HCT116 (cell line): ENCODE measurements at regions not wholly inside any gene's neighbourhood (a gene's known extent, or its start where the extent isn't known, plus 50 kb on each side); places are given as distances from the start of the nearest gene placed in this dataset.

Source experiments
- ATAC-seq: fragments of 200-7000 bp; cut with Tn5 transposase; 2 replicates; pipeline ENCODE4 v1.9.1; 2020; ENCODE audit warnings: mild to moderate bottlenecking, moderate library complexity
- BruUV-seq: library from RNA; stranded (reverse); fragments of 400-500 nt; replicated peaks from 2 replicates; lab custom pipeline; 2021; lab: Mats Ljungman, UMichigan
- CTCF ChIA-PET: fragments of 300-600 bp; sonication (Branson Sonifier 250); formaldehyde crosslinking; loops from one replicate; lab custom pipeline; 2021; ENCODE audit warnings: antibody characterized with exemption; lab: Charles Lee
- POLR2A ChIA-PET: fragments of 300-600, 350-600 bp; sonication (Branson Sonifier 250); formaldehyde crosslinking; loops from one replicate; lab custom pipeline; 2021; ENCODE audit warnings: antibody characterized with exemption; lab: Charles Lee
- RAD21 ChIA-PET, 2 experiments: fragments of 300-600 bp; sonication (Branson Sonifier 250); formaldehyde crosslinking; loops; one replicate each; lab custom pipeline; 2023; ENCODE audit warnings: low total read pairs in 2 of 2; ENCODE audit not compliant: uncharacterized antibody in 2 of 2, unreplicated experiment in 2 of 2, low non-redundant PET in 1 of 2; lab: Charles Lee
- DNase-seq: peaks from one replicate; pipeline ENCODE4 v3.0.0-alpha.2; 2010; ENCODE audit warnings: low read depth, low spot score
- H2AFZ ChIP-seq: fragments of 200-600 bp; shearing (Covaris generic), sonication (generic); 2 replicates; pipeline ENCODE4 v1.6.1; 2017; ENCODE audit warnings: low read depth, mixed run types, mixed read lengths, antibody characterized with exemption, low read length; ENCODE audit not compliant: poor library complexity, severe bottlenecking
- H3K27ac ChIP-seq: 2 replicates; pipeline ENCODE4 v1.5.1; 2012; ENCODE audit warnings: low read depth, low read length
- H3K27me3 ChIP-seq: fragments of 200-600 bp; sonication (generic); 2 replicates; pipeline ENCODE4 v1.6.1; 2016; ENCODE audit warnings: mixed run types, low read length, mixed read lengths; ENCODE audit not compliant: insufficient read depth
- H3K36me3 ChIP-seq, 2 experiments: fragments of 200-500 bp in 1 of 2; fragments of 200-600 bp in 1 of 2; sonication (Bioruptor generic) in 1 of 2; sonication (generic) in 1 of 2; 2 replicates each; pipeline versions ENCODE4 v1.5.1 to v1.6.1; 2014 to 2016; ENCODE audit warnings: low read length in 2 of 2, inconsistent platforms in 1 of 2, mixed read lengths in 1 of 2, mixed run types in 1 of 2; ENCODE audit not compliant: insufficient read depth in 2 of 2, control insufficient read depth in 1 of 2
- H3K4me1 ChIP-seq, 2 experiments: fragments of 200-600 bp in 1 of 2; sonication (generic) in 1 of 2; 2 replicates each; pipeline versions ENCODE4 v1.5.1 to v1.6.1; 2012 to 2017; ENCODE audit warnings: low read length in 2 of 2, inconsistent platforms in 1 of 2, mild to moderate bottlenecking in 1 of 2, mixed read lengths in 1 of 2, mixed run types in 1 of 2, moderate library complexity in 1 of 2; ENCODE audit not compliant: insufficient read depth in 2 of 2, control insufficient read depth in 1 of 2
- H3K4me2 ChIP-seq: fragments of 200-600 bp; sonication (generic); 2 replicates; pipeline ENCODE4 v1.6.1; 2017; ENCODE audit warnings: mixed run types, low read length, mixed read lengths
- H3K4me3 ChIP-seq, 2 experiments: fragments of 200-600 bp in 1 of 2; sonication (generic) in 1 of 2; replicated peaks in 1 of 2; 2 replicates each; pipeline ENCODE4 v1.5.1; 2011 to 2016; ENCODE audit warnings: low read length in 2 of 2, control low read depth in 1 of 2, low read depth in 1 of 2, mild to moderate bottlenecking in 1 of 2, mixed read lengths in 1 of 2, mixed run types in 1 of 2
- H3K79me2 ChIP-seq: fragments of 200-600 bp; sonication (generic); 2 replicates; pipeline ENCODE4 v1.6.1; 2017; ENCODE audit warnings: mild to moderate bottlenecking, mixed run types, low read length, moderate library complexity, mixed read lengths; ENCODE audit not compliant: insufficient read depth
- H3K9ac ChIP-seq: fragments of 200-600 bp; sonication (generic); 2 replicates; pipeline ENCODE4 v1.6.1; 2016; ENCODE audit warnings: low read length, mixed read lengths
- H3K9me2 ChIP-seq: fragments of 200-600 bp; sonication (generic), shearing (Covaris generic); 2 replicates; pipeline ENCODE4 v1.6.1; 2017; ENCODE audit warnings: mixed run types, mild to moderate bottlenecking, moderate library complexity; ENCODE audit not compliant: insufficient read depth
- H3K9me3 ChIP-seq, 2 experiments: fragments of 200-500 bp in 1 of 2; fragments of 200-600 bp in 1 of 2; sonication (Bioruptor generic) in 1 of 2; sonication (generic) in 1 of 2; 2 replicates each; pipeline ENCODE4 v1.6.1; 2014 to 2017; ENCODE audit warnings: low read length in 2 of 2, mixed read lengths in 2 of 2, inconsistent platforms in 1 of 2, low read depth in 1 of 2, mild to moderate bottlenecking in 1 of 2, mixed run types in 1 of 2, moderate library complexity in 1 of 2; ENCODE audit not compliant: control insufficient read depth in 1 of 2, insufficient read depth in 1 of 2
- H4K20me1 ChIP-seq: fragments of 200-600 bp; sonication (generic), shearing (Covaris generic); 2 replicates; pipeline ENCODE4 v1.6.1; 2017; ENCODE audit warnings: mixed run types, mild to moderate bottlenecking, moderate library complexity; ENCODE audit not compliant: insufficient read depth
- CBX3 ChIP-seq: IDR thresholded peaks from 2 replicates; pipeline ENCODE4 v1.6.1; 2012; ENCODE audit warnings: low read depth
- CEBPB ChIP-seq: IDR thresholded peaks from 2 replicates; pipeline ENCODE4 v1.6.1; 2012; ENCODE audit warnings: low read depth
- EGR1 ChIP-seq: IDR thresholded peaks from 2 replicates; pipeline ENCODE4 v1.6.1; 2012; ENCODE audit warnings: low read depth
- ELF1 ChIP-seq: IDR thresholded peaks from 2 replicates; pipeline ENCODE4 v1.6.1; 2012; ENCODE audit warnings: low read depth, borderline replicate concordance
- EZH2 ChIP-seq: fragments of 200-600 bp; sonication (generic); IDR thresholded peaks from 2 replicates; pipeline ENCODE4 v1.6.1; 2017; ENCODE audit warnings: antibody characterized with exemption, mixed run types
- EZH2phosphoT487 ChIP-seq: fragments of 200-600 bp; IDR thresholded peaks from 2 replicates; pipeline ENCODE4 v1.6.1; 2018; ENCODE audit warnings: antibody characterized with exemption, borderline replicate concordance
- FOSL1 ChIP-seq: IDR thresholded peaks from 2 replicates; pipeline ENCODE4 v1.6.1; 2012; ENCODE audit warnings: low read depth
- JUND ChIP-seq: IDR thresholded peaks from 2 replicates; pipeline ENCODE4 v1.6.1; 2012
- POLR2A ChIP-seq: IDR thresholded peaks from 2 replicates; pipeline ENCODE4 v1.7.0; 2011; ENCODE audit warnings: borderline replicate concordance; ENCODE audit not compliant: insufficient read depth, insufficient read length; ENCODE audit errors: extremely low read depth
- RAD21 ChIP-seq: IDR thresholded peaks from 2 replicates; pipeline ENCODE4 v1.6.1; 2012; ENCODE audit warnings: low read depth, mild to moderate bottlenecking
- SP1 ChIP-seq: IDR thresholded peaks from 2 replicates; pipeline ENCODE4 v1.6.1; 2012; ENCODE audit warnings: low read depth
- SRF ChIP-seq: IDR thresholded peaks from 2 replicates; pipeline ENCODE4 v1.6.1; 2012; ENCODE audit warnings: low read depth
- TCF7L2 ChIP-seq: IDR thresholded peaks from 2 replicates; pipeline ENCODE4 v1.7.0; 2011; ENCODE audit warnings: borderline replicate concordance, inconsistent platforms; ENCODE audit not compliant: insufficient read depth, insufficient read length; ENCODE audit errors: extremely low read depth
- YY1 ChIP-seq: IDR thresholded peaks from 2 replicates; pipeline ENCODE4 v1.6.1; 2011; ENCODE audit warnings: low read length, low read depth, moderate library complexity, mild to moderate bottlenecking; ENCODE audit not compliant: insufficient replicate concordance; ENCODE audit errors: extremely low read depth
- ZNF274 ChIP-seq: fragments of 200-500 bp; sonication (Bioruptor generic); IDR thresholded peaks from 2 replicates; pipeline ENCODE4 v1.6.1; 2014; ENCODE audit warnings: mild to moderate bottlenecking, low read depth, low read length, inconsistent platforms
- intact Hi-C: fragments of 100-400 bp; cut with micrococcal nuclease; formaldehyde crosslinking; loops from 2 replicates; pipeline ENCODE4 v1.10.0; 2022
- TF ChIP-seq, protein P1 (sequence below): IDR thresholded peaks from 2 replicates; pipeline ENCODE4 v1.6.1; 2012
- TF ChIP-seq, protein P2 (sequence below), 3 experiments: fragments of 200-600 bp in 1 of 3; sonication (generic) in 1 of 3; IDR thresholded peaks in 2 of 3; conservative IDR thresholded peaks in 1 of 3; 2 replicates each; pipeline ENCODE4 v1.5.1; 2012 to 2017; ENCODE audit warnings: low read depth in 2 of 3, low read length in 2 of 3, antibody characterized with exemption in 1 of 3, borderline replicate concordance in 1 of 3, control low read depth in 1 of 3, mild to moderate bottlenecking in 1 of 3, mixed read lengths in 1 of 3, mixed run types in 1 of 3, moderate library complexity in 1 of 3; ENCODE audit not compliant: insufficient read depth in 1 of 3
- TF ChIP-seq, protein P3 (sequence below): IDR thresholded peaks from 2 replicates; pipeline ENCODE4 v1.6.1; 2012
- TF ChIP-seq, protein P4 (sequence below): IDR thresholded peaks from 2 replicates; pipeline ENCODE4 v1.6.1; 2011; ENCODE audit warnings: mild to moderate bottlenecking, low read length, moderate library complexity; ENCODE audit not compliant: insufficient replicate concordance; ENCODE audit errors: extremely low read depth

DNA sequence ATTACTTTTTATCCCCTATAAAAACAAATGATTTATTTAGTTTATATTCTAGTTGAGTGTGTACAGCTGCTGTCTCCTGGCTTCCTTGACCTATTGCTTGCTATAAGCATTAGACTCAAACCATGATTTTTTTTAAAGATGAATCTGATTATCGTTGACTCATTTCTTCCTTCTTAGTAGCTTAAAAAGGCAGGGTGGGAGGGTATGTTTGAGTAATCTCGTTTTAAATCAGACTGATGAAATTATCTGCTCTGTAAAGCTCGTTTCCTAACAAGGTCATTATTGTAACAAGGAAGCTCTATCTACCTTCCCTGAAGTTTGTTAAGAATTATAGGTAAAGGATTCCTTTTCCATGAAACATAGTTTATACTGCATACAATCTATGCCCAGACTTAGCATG is 276.3 kb upstream of the KCND2 start:
- H3K9me2 ChIP-seq = no peaks in the 10 kb centered on the region
- TF ChIP-seq YY1 (no peak), JUND (no peak), ELF1 (no peak), ZNF274 (no peak), CEBPB (no peak), EZH2phosphoT487 (no peak), CBX3 (no peak), RAD21 (no peak), SRF (no peak), EZH2 (no peak), SP1 (no peak), POLR2A (no peak), EGR1 (no peak), TCF7L2 (no peak), FOSL1 (no peak)
- TF ChIP-seq, protein P1, sequence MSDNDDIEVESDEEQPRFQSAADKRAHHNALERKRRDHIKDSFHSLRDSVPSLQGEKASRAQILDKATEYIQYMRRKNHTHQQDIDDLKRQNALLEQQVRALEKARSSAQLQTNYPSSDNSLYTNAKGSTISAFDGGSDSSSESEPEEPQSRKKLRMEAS = no peak
- TF ChIP-seq, protein P2, sequence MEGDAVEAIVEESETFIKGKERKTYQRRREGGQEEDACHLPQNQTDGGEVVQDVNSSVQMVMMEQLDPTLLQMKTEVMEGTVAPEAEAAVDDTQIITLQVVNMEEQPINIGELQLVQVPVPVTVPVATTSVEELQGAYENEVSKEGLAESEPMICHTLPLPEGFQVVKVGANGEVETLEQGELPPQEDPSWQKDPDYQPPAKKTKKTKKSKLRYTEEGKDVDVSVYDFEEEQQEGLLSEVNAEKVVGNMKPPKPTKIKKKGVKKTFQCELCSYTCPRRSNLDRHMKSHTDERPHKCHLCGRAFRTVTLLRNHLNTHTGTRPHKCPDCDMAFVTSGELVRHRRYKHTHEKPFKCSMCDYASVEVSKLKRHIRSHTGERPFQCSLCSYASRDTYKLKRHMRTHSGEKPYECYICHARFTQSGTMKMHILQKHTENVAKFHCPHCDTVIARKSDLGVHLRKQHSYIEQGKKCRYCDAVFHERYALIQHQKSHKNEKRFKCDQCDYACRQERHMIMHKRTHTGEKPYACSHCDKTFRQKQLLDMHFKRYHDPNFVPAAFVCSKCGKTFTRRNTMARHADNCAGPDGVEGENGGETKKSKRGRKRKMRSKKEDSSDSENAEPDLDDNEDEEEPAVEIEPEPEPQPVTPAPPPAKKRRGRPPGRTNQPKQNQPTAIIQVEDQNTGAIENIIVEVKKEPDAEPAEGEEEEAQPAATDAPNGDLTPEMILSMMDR (IDR thresholded peaks at IDR 0.05 in 2 of 3, conservative IDR thresholded peaks at IDR 0.05 in 1 of 3; ENCODE audit: borderline replicate concordance in 1 of 3, insufficient read depth in 1 of 3, low read depth in 2 of 3, low read length in 2 of 3) = no peak
- TF ChIP-seq, protein P3, sequence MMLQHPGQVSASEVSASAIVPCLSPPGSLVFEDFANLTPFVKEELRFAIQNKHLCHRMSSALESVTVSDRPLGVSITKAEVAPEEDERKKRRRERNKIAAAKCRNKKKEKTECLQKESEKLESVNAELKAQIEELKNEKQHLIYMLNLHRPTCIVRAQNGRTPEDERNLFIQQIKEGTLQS = no peak
- TF ChIP-seq, protein P4, sequence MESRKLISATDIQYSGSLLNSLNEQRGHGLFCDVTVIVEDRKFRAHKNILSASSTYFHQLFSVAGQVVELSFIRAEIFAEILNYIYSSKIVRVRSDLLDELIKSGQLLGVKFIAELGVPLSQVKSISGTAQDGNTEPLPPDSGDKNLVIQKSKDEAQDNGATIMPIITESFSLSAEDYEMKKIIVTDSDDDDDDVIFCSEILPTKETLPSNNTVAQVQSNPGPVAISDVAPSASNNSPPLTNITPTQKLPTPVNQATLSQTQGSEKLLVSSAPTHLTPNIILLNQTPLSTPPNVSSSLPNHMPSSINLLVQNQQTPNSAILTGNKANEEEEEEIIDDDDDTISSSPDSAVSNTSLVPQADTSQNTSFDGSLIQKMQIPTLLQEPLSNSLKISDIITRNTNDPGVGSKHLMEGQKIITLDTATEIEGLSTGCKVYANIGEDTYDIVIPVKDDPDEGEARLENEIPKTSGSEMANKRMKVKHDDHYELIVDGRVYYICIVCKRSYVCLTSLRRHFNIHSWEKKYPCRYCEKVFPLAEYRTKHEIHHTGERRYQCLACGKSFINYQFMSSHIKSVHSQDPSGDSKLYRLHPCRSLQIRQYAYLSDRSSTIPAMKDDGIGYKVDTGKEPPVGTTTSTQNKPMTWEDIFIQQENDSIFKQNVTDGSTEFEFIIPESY = no peak
- TF ChIP-seq, all 23 proteins: peak for 0
- Histone ChIP-seq H3K4me3 (no peak overlapping the region), H3K27ac (no peak overlapping the region), H2AFZ (no peak overlapping the region), H3K36me3 (no peaks in the 10 kb centered on the region), H3K4me2 (no peak overlapping the region), H3K9me3 (no peaks in the 10 kb centered on the region), H3K27me3 (no peaks in the 10 kb centered on the region), H3K79me2 (no peaks in the 10 kb centered on the region), H4K20me1 (no peaks in the 10 kb centered on the region), H3K9ac (no peak overlapping the region), H3K4me1 (no peaks in the 10 kb centered on the region)
- CTCF ChIA-PET = no interaction called here
- POLR2A ChIA-PET = no interaction called here
- intact Hi-C loops = no loop called here
- RAD21 ChIA-PET = no interaction called here
- no TSS peak for BruUV-seq
- DNase-seq (no peak), ATAC-seq (no peak)
